WTC11 (cell line): ENCODE measurements at regions not wholly inside any gene's neighbourhood (a gene's known extent, or its start where the extent isn't known, plus 50 kb on each side); places are given as distances from the start of the nearest gene placed in this dataset.

Source experiments
- CBFB ChIP-seq: sonication (generic); formaldehyde crosslinking; IDR thresholded peaks from 2 replicates; pipeline ENCODE4 v1.8.1; 2022; ENCODE audit warnings: mild to moderate bottlenecking, low read depth, missing genetic modification reagents
- NFE2L1 ChIP-seq: sonication (generic); formaldehyde crosslinking; IDR thresholded peaks from 2 replicates; pipeline ENCODE4 v1.8.1; 2023; ENCODE audit warnings: missing genetic modification reagents

- TF ChIP-seq CBFB (CRISPR knock-in tag) = no peak
- TF ChIP-seq NFE2L1 = no peak
Measured at GRCh38 chr7:85774986-85775385, 588.1 kb upstream of the SEMA3D start.
